Stimulated activated CD4-positive, alpha-beta T cell treated with anti-CD3 and anti-CD28 coated beads, Interleukin-1b, Interleukin-23, amount 100 ng/mL, for 48 hours (primary cell): ENCODE measurements at regions not wholly inside any gene's neighbourhood (a gene's known extent, or its start where the extent isn't known, plus 50 kb on each side); places are given as distances from the start of the nearest gene placed in this dataset.

Experiments used
- DNase-seq: peaks from one replicate; pipeline ENCODE4 v3.0.0-alpha.2; 2020

- no peak for DNase-seq
These were observed 1045.8 kb downstream of the CNTNAP5 start for GRCh38 chr2:125070726-125071505.

GRCh38 chr2:125073440-125073839, 1048.4 kb downstream of the CNTNAP5 start:
- DNase-seq = no peak

GRCh38 chr2:125085904-125086303, 1060.8 kb downstream of the CNTNAP5 start:
- no peak for DNase-seq

- DNase-seq = no peak
These were observed 1061.5 kb downstream of the CNTNAP5 start for GRCh38 chr2:125086313-125087184.

GRCh38 chr2:125092276-125093009, 1067.4 kb downstream of the CNTNAP5 start:
- DNase-seq = no peak

GRCh38 chr2:125095826-125096225, 1070.7 kb downstream of the CNTNAP5 start:
- no peak for DNase-seq

GRCh38 chr2:125106710-125107109, 1081.6 kb downstream of the CNTNAP5 start:
- no peak for DNase-seq

GRCh38 chr2:125107446-125107845, 1082.4 kb downstream of the CNTNAP5 start:
- no peak for DNase-seq

GRCh38 chr2:125108251-125108650, 1083.2 kb downstream of the CNTNAP5 start:
- DNase-seq = no peak

GRCh38 chr2:125125902-125126301, 1100.8 kb downstream of the CNTNAP5 start:
- DNase-seq = no peak

- DNase-seq = no peak
These were observed 1135.9 kb downstream of the CNTNAP5 start for GRCh38 chr2:125160947-125161346.

GRCh38 chr2:125167152-125167551, 1142.1 kb downstream of the CNTNAP5 start:
- DNase-seq = no peak

- DNase-seq = no peak
These were observed 1142.7 kb downstream of the CNTNAP5 start for GRCh38 chr2:125167820-125168219.

- DNase-seq = no peak
These were observed 1143.4 kb downstream of the CNTNAP5 start for GRCh38 chr2:125168442-125168841.

GRCh38 chr2:125169022-125169763, 1144.1 kb downstream of the CNTNAP5 start:
- no peak for DNase-seq

- no peak for DNase-seq
These were observed 1144.7 kb downstream of the CNTNAP5 start for GRCh38 chr2:125169764-125170146.

GRCh38 chr2:125172181-125172580, 1147.1 kb downstream of the CNTNAP5 start:
- DNase-seq = no peak

- no peak for DNase-seq
These were observed 1150.3 kb downstream of the CNTNAP5 start for GRCh38 chr2:125175415-125175814.

GRCh38 chr2:125185691-125186270, 1160.7 kb downstream of the CNTNAP5 start:
- DNase-seq = no peak

GRCh38 chr2:125207431-125207830, 1182.3 kb downstream of the CNTNAP5 start:
- DNase-seq = no peak

- DNase-seq = no peak
These were observed 1191.2 kb downstream of the CNTNAP5 start for GRCh38 chr2:125216321-125216720.

- no peak for DNase-seq
These were observed 1199.1 kb downstream of the CNTNAP5 start for GRCh38 chr2:125224188-125224587.
